SIG-M5 (cell line): ENCODE measurements at regions not wholly inside any gene's neighbourhood (a gene's known extent, or its start where the extent isn't known, plus 50 kb on each side); places are given as distances from the start of the nearest gene placed in this dataset.

ENCODE experiments used
- DNase-seq: peaks from one replicate; lab custom pipeline; 2025; lab: John Stamatoyannopoulos, UW

DNA sequence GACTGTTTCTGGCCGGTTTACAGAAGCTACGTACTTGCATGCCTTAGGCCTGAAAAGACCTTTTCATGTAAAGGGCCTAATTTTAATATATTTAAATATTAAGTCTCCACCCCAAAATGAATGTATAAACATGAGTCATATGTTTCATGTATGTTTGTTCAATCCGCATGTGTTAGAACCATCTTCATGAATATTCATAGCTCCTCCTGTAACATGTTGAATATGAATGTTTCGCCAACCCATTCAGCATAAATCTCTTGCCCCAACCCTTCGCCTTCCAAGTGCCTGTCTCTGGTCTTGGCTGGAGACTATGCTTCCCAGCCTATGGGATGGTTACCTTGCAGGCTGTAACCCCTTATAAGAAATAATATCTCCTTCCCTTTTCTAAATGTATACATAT is 212.5 kb downstream of the SCG2 start:
- DNase-seq: no peak

DNA sequence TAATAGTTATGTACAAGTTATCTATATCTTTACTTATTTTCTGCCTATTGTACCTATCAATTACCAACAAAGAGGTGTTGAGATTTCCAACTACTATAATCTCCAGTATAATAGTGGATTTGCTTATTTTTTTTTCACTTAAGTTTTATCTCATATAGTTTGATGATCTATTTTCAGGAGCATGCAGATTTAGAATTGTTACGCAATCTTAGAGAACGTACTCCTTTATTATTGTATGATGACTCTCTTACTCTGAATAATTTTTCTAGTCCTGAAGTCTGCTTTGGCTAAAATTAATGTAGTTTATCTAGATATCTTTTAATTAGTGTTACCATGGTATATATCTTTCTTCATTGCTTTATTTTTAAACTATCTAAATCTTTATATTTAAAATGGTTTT is 205.2 kb downstream of the SCG2 start:
- DNase-seq: no peak

DNA sequence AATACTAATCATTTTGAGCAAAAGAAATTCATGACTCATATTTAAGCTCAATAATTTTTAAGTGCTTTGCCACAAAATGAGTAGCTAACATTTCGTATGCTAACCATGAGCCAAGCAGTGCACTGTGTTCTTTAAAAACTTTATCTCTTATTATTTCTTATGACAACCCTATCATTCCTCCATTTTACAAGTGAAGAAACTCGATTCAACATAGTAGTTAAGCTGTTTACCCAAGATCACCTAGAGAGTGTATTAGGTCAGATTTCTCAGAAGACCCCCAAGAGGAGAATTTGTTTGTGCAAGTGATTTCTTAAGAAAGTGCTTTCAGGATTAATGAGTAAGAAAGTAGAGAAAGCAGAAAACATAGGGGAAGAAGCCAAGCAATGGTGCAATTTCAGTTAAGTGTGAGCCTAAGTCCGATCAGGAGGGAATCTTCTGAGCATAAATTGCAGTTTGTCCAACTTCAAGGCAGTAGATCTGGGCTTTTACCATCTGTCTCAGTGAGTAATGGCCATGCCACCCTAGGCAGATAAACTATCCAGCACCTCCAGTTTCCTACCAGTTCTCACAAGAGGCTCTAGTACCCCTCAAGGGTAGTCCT is 202.7 kb downstream of the SCG2 start:
- no peak for DNase-seq

DNA sequence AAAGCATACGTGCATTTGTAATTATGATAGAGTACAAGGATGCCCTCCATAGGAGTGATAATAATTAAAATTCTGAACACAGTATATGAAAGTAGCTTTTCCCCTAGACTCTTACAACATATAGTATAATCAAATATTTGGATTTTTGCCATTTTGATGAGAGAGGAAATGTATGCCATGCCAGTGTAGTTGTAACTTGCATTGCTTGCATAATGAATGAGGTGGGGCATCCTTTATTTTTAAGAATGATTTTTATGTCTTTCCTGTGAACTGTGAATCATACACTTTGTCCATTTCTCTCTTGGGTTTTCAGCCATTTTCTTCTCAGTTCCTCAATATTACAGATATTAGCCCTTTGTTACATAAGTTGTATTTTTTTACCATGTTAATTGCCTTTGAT is 197.5 kb downstream of the SCG2 start:
- DNase-seq: no peak

DNA sequence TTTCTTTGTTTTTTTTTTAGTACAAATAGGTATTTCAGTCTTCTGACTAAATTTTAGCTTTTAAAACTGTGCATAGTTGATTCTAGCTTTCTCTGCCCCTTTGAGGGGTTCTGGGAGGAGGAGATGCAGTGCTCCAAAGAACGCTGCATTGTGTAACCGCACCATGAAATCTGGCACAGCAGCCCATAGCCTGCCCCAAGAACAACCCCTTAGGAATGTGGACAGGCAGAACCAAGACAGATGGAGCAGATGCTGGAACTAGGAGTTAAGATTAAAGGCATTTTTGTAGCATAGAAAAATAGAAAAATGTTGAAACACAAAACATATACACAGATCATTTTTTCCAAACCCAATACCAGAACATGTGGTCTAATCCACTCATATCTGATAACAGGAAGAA is 187.5 kb downstream of the SCG2 start:
- no peak for DNase-seq

- DNase-seq: no peak
Measured at GRCh38 chr2:223415071-223415470, 187.1 kb downstream of the SCG2 start.

GRCh38 chr2:223416815-223417610 is 185.1 kb downstream of the SCG2 start:
- no peak for DNase-seq

DNA sequence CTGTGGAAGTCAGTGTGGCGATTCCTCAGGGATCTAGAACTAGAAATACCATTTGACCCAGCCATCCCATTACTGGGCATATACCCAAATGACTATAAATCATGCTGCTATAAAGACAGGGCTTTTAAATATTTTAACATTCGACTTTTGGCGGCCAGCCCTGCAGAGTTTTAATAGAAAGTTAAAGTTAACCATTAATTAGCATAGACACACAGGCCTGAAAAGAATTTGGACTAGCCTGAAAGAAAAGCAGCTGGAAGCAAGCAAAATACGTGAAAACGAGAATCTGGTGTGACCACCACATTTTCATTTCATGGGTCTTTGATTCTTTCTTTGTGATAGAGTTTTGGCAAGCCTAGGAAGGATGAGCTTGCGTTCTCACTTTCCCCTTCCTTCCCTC is 184.0 kb downstream of the SCG2 start:
- no peak for DNase-seq

DNA sequence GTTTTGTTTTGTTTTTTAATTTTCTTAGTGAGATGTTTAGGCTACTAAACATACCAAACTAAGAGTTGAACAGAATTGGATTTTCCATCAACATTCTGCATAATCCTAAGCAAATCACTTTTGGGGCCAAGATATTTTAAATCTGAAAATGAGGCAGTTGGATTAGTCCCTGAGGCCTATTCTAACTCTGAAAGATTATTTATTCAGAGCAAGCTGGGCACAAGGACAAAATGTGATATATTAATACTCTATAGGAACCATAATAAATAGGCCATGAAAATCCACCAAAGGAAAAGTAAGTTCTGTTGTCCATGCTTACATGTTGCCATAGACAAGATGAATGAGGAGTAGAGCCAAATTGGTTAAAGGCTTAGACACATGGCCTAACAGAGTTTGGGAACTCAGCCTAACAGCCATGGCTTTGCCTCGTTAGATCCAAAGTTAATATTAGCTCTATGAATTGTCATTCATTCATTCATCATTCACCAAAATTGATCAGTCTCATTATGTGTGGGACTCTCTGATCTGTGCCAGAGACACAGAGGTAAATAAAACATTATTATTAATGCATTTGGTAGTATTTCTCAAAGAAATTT is 183.5 kb downstream of the SCG2 start:
- no peak for DNase-seq

DNA sequence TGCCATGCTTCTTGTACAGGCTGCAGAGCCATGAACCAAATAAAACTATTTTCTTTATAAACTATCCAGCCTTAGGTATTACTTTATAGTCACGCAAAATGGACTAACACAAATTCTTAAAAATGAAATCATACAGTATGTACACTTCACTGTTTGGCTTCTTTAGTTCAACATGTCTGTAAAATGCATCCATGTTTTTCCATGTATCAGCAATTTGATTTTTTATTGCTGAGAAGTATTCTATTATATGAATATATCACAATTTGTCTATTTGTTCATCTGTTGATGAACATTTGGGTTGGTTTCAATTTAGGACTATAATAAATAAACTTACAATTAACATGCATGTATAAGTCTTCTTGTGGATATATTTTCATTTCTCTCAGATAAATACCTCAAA is 182.1 kb downstream of the SCG2 start:
- DNase-seq: no peak

DNA sequence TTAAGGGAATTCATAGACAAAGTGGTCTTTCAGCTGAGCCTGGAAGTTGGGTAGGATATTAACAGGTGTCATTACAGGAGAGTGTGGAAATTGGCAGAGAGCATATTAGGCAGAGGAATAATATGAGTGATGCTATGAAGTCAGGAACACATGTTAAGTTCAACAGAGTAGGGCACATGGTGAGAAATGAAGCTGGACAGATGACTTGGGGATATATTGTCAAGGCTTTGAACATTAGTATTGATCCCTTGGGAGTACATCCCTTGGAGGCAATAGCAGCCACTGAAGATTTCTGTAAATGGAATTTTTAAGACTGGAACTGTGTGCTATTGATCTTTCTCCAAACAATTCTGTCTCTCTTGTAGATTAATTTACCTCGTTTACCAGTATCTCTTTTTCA is 170.7 kb downstream of the SCG2 start:
- no peak for DNase-seq

GRCh38 chr2:223433461-223433860 is 168.7 kb downstream of the SCG2 start:
- DNase-seq: no peak

GRCh38 chr2:223437788-223438187 is 164.4 kb downstream of the SCG2 start:
- DNase-seq: no peak

DNA sequence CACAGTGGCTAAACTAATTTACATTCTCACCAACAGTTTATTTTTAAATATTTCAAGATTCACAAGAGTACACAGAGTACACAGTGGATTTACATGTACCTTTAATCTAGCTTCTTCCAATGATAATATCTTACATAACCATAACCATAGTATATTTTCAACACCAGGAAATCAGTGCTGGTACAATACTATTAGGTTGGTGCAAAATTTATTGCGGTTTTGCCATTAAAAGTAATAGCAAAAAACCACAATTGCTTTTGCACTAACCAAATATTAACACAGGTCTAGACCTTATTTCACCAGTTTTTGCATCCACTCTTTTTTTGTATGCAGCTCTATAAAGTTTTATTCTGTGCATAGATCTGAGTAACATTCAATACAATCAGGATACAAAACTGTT is 163.0 kb downstream of the SCG2 start:
- DNase-seq: no peak

DNA sequence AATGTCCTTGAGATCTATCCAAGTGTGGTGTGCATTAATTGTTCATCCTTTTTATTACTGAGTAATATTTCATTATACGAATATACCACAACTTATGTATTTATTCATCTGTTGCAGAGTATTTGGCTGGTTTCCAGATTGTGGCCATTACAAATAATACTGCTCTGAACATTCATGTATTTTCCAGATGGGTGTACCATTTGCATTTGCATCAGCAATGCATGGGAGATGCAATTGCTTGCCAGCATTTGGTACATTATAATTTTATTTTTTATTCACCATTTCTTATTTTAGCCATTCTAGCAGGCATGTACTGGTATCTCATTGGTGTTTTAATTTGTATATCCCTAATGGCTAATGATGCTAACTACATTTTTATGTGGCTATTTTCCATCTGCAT is 162.4 kb downstream of the SCG2 start:
- no peak for DNase-seq

DNA sequence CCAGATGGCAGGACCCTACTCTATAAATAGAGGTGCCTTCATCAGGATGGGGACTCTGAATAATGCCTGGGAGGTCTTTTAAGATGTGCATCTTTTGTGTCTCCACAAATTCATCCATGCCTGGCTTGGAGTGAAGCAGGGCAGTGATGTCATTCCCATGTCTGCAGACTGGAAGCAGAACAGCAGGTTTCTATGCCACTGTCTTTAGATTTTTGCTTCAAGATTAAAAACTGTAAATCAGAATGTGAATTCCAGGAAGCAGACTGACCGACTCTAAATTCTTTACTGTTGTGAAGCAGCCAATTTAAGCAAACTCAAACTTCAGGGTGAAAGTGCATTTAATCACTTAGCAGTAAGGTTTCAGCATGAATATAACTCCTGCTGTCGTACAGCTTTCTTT is 159.3 kb downstream of the SCG2 start:
- DNase-seq: no peak

GRCh38 chr2:223450246-223450645 is 151.9 kb downstream of the SCG2 start:
- no peak for DNase-seq

DNA sequence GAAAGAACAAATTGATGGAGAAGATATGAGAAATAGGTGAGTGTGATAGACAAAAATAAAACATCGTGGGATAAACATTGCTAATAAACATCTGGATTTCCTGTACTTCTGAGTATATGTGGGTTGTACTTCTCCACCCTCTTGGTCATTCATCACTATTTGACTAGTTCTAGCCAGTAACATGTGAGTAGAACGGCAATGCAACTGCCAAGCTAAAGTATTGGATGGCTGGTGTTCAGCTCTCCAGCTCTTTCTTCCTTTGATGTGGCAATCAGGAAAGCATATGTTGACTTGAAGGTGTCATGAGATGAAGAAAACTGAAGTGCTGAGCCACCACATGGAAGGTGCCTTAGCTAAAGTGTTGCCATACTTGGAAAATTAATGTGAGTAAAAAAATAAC is 144.9 kb downstream of the SCG2 start:
- no peak for DNase-seq

- DNase-seq: no peak
Measured at GRCh38 chr2:223459328-223459939, 142.7 kb downstream of the SCG2 start.

- DNase-seq: no peak
Measured at GRCh38 chr2:223460209-223460608, 142.0 kb downstream of the SCG2 start.

- DNase-seq: peak; percentile 33
Measured at GRCh38 chr2:223460774-223461211, 141.4 kb downstream of the SCG2 start.

DNA sequence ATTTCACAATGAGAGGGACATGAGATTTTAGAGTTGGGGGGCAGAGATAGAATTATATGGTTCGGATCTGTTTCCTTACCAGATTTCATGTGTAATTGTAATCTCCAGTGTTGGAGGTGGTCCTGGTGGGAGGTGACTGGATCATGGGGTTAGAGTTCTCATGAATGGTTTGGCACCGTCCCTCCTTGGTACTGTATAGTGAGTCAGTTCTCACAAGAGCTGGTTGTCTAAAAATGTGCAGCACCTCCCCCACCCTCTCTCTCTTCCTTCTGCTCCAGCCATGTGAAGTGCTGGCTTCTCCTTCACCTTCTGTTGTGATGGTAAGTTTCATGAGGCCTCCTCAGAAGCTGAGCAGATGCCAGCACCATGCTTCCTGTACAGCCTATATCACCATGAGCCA is 138.1 kb downstream of the SCG2 start:
- no peak for DNase-seq

DNA sequence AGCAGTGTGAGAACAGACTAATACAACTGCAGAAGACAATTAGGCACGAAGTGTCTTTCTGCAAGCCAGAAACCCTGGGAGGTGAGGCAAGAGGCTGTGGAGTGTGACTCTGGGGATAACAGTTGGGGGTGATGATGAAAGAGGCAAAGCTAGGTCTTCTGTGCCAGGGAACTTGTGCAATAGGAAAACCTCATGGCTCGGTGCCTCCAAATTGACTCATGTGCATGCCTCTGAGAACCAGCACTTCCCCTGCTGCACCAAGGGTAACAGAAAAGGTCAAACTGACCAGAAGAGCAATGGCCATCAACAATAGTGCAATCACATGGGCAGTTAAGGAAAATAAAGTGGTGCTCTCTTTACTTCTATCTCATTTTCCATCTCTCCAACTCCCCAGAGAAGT is 136.4 kb downstream of the SCG2 start:
- peak; percentile 93 for DNase-seq
